Thyroid gland (tissue), 4 donors: ENCODE measurements at regions not wholly inside any gene's neighbourhood (a gene's known extent, or its start where the extent isn't known, plus 50 kb on each side); places are given as distances from the start of the nearest gene placed in this dataset.

Experiments
- DNase-seq, 2 donors: peaks; one replicate each; pipeline ENCODE4 v3.0.0-alpha.2; 2019
- H3K27ac ChIP-seq, 3 donors: fragments of 200-600 bp; sonication (generic); 1 replicate in 2 of 3; 2 replicates in 1 of 3; pipeline ENCODE4 v1.5.1; 2016 to 2019; ENCODE audit warnings: mild to moderate bottlenecking in 1 of 3, moderate library complexity in 1 of 3
- H3K27me3 ChIP-seq: fragments of 200-600 bp; sonication (generic); one replicate; pipeline ENCODE4 v1.5.1; 2019
- H3K36me3 ChIP-seq, 2 donors: fragments of 200-600 bp; sonication (generic); one replicate each; pipeline ENCODE4 v1.5.1; 2016 to 2019
- H3K4me1 ChIP-seq, 2 donors: fragments of 200-600 bp; sonication (generic); one replicate each; pipeline ENCODE4 v1.5.1; 2017 to 2019
- H3K4me3 ChIP-seq, 3 donors: fragments of 200-600 bp; sonication (generic); replicated peaks in 1 of 3; 1 replicate in 2 of 3; 2 replicates in 1 of 3; pipeline ENCODE4 v1.5.1; 2016; ENCODE audit warnings: mild to moderate bottlenecking in 1 of 3
- H3K9me3 ChIP-seq: fragments of 200-600 bp; sonication (generic); one replicate; pipeline ENCODE4 v1.5.1; 2017
- POLR2A ChIP-seq, 2 donors: fragments of 450-650 bp; IDR thresholded peaks; one replicate each; pipeline ENCODE4 v1.6.1; 2017; ENCODE audit warnings: antibody characterized with exemption in 2 of 2, mild to moderate bottlenecking in 2 of 2, moderate library complexity in 1 of 2
- WGBS, 2 donors: methylation state at CpG; one replicate each; pipeline ENCODE4 v1.1.5; 2017; 5-methylcytosine and 5-hydroxymethylcytosine counted together
- intact Hi-C: fragments of 100-400 bp; cut with DNase I; formaldehyde crosslinking; loops from one replicate; pipeline ENCODE4 v1.15.1; 2023
- TF ChIP-seq, protein P1 (sequence below), 6 experiments: fragments of 200-600 bp in 3 of 6; fragments of 450-650 bp in 3 of 6; sonication (generic) in 3 of 6; IDR thresholded peaks; one replicate each; pipeline ENCODE4 v1.5.1; 2016 to 2019; ENCODE audit warnings: antibody characterized with exemption in 6 of 6, mild to moderate bottlenecking in 2 of 6, inconsistent platforms in 1 of 6, moderate library complexity in 1 of 6

- Histone ChIP-seq H3K27me3 (no peaks in the 10 kb centered on the region), H3K36me3 (no peaks in the 10 kb centered on the region), H3K4me1 (no peaks in the 10 kb centered on the region), H3K4me3 (no peak overlapping the region), H3K9me3 (no peaks in the 10 kb centered on the region), H3K27ac (no peak overlapping the region)
- DNase-seq = no peak
- intact Hi-C loops = no loop called here
- WGBS, 2 donors = 66 to 78% methylated on average over 4 of the region's 4 CpGs
- TF ChIP-seq, protein P1, sequence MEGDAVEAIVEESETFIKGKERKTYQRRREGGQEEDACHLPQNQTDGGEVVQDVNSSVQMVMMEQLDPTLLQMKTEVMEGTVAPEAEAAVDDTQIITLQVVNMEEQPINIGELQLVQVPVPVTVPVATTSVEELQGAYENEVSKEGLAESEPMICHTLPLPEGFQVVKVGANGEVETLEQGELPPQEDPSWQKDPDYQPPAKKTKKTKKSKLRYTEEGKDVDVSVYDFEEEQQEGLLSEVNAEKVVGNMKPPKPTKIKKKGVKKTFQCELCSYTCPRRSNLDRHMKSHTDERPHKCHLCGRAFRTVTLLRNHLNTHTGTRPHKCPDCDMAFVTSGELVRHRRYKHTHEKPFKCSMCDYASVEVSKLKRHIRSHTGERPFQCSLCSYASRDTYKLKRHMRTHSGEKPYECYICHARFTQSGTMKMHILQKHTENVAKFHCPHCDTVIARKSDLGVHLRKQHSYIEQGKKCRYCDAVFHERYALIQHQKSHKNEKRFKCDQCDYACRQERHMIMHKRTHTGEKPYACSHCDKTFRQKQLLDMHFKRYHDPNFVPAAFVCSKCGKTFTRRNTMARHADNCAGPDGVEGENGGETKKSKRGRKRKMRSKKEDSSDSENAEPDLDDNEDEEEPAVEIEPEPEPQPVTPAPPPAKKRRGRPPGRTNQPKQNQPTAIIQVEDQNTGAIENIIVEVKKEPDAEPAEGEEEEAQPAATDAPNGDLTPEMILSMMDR (IDR thresholded peaks at IDR 0.05) = no peak
- no peak for TF ChIP-seq POLR2A (IDR thresholded peaks at IDR 0.05)
Observed at GRCh38 chr13:47661076-47661475, 340.0 kb downstream of the SUCLA2 start.

DNA sequence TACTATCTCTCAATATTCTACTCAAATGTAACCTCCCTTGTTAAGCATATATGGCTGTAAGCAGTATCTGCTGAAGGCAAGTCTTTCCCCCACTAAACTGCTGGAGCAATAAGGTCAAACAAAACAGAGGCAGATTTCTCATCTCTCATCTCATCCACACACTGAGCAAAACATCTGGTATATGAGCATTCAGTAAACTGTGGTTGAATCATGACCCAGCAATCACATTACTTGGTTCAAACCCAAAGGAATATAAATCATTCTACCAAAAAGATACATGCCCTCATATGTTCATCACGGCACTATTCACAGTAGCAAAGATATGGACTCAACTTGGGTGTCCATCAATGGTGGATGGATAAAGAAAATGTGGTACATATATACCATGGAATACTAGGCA lies 344.4 kb downstream of the SUCLA2 start:
- no peaks in the 10 kb centered on the region for H3K27me3 ChIP-seq
- intact Hi-C loops = no loop called here
- DNase-seq = no peak
- no peak for TF ChIP-seq POLR2A (IDR thresholded peaks at IDR 0.05)
- TF ChIP-seq, protein P1 (IDR thresholded peaks at IDR 0.05) = no peak
- no peaks in the 10 kb centered on the region for H3K36me3 ChIP-seq
- H3K9me3 ChIP-seq = no peaks in the 10 kb centered on the region
- 88 to 92% methylated on average over 1 of the region's 1 CpG for WGBS, 2 donors
- no peaks in the 10 kb centered on the region for H3K4me1 ChIP-seq
- no peak overlapping the region for H3K27ac ChIP-seq
- H3K4me3 ChIP-seq = no peak overlapping the region

- Histone ChIP-seq H3K36me3 (no peaks in the 10 kb centered on the region), H3K4me1 (no peaks in the 10 kb centered on the region), H3K4me3 (no peak overlapping the region), H3K9me3 (no peaks in the 10 kb centered on the region), H3K27me3 (no peaks in the 10 kb centered on the region), H3K27ac (no peak overlapping the region)
- intact Hi-C loops = no loop called here
- TF ChIP-seq POLR2A (IDR thresholded peaks at IDR 0.05) = no peak
- TF ChIP-seq, protein P1 (IDR thresholded peaks at IDR 0.05) = no peak
- no peak for DNase-seq
Observed at GRCh38 chr13:47650209-47650608, 350.9 kb downstream of the SUCLA2 start.

DNA sequence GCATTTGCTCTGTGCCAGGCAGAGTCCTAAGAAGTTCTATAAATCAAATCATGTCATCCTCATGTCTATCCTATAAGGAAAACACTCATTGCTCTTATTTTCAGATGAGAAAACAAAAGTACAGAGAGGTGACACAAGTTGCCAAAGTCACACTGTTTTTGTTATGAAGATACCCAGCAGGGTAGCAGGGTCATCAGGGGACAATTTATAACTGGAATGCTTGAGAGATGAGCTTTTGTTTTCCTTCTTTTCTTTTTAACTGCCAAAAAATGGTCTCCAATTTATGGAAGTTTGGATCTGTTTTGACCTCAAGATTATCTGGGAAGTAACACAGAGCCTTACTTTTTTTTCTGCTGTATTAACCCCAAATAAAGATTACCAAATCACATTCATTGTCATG lies 354.1 kb downstream of the SUCLA2 start:
- Histone ChIP-seq H3K4me3 (no peak overlapping the region), H3K27ac (no peak overlapping the region), H3K27me3 (no peaks in the 10 kb centered on the region), H3K36me3 (no peaks in the 10 kb centered on the region), H3K4me1 (no peaks in the 10 kb centered on the region), H3K9me3 (no peaks in the 10 kb centered on the region)
- intact Hi-C loops = no loop called here
- DNase-seq = no peak
- TF ChIP-seq, protein P1 (IDR thresholded peaks at IDR 0.05) = no peak
- no peak for TF ChIP-seq POLR2A (IDR thresholded peaks at IDR 0.05)

- H3K4me1 ChIP-seq = no peaks in the 10 kb centered on the region
- H3K27ac ChIP-seq = no peak overlapping the region
- WGBS, 2 donors = 83 to 96% methylated on average over 1 of the region's 1 CpG
- H3K36me3 ChIP-seq = no peaks in the 10 kb centered on the region
- no peaks in the 10 kb centered on the region for H3K27me3 ChIP-seq
- H3K9me3 ChIP-seq = no peaks in the 10 kb centered on the region
- no peak overlapping the region for H3K4me3 ChIP-seq
- no peak for DNase-seq
- intact Hi-C loops = no loop called here
- TF ChIP-seq POLR2A (IDR thresholded peaks at IDR 0.05) = no peak
- TF ChIP-seq, protein P1 (IDR thresholded peaks at IDR 0.05) = no peak
Observed at GRCh38 chr13:47646298-47646697, 354.8 kb downstream of the SUCLA2 start.
